Gastrocnemius medialis (tissue), 4 donors: ENCODE measurements at regions not wholly inside any gene's neighbourhood (a gene's known extent, or its start where the extent isn't known, plus 50 kb on each side); places are given as distances from the start of the nearest gene placed in this dataset.

ENCODE experiments used
- ATAC-seq, 2 donors: fragments of 150-250 bp; one replicate each; pipeline ENCODE4 v1.9.1; 2016
- DNase-seq, 2 donors: peaks; one replicate each; pipeline ENCODE4 v3.0.0-alpha.2; 2019
- H3K27ac ChIP-seq, 4 donors: fragments of 200-600 bp; sonication (generic); 1 replicate in 1 of 4; 2 replicates in 3 of 4; pipeline ENCODE4 v1.5.1; 2016 to 2018; ENCODE audit warnings: mild to moderate bottlenecking in 2 of 4, moderate library complexity in 1 of 4
- H3K27me3 ChIP-seq, 3 donors: fragments of 200-600 bp; sonication (generic) in 2 of 3; 1 replicate in 1 of 3; 2 replicates in 2 of 3; pipeline versions ENCODE4 v1.5.1 to v1.6.0; 2016 to 2019; ENCODE audit warnings: mild to moderate bottlenecking in 1 of 3, moderate library complexity in 1 of 3
- H3K36me3 ChIP-seq, 2 donors: fragments of 200-600 bp; sonication (generic) in 1 of 2; one replicate each; pipeline ENCODE4 v1.5.1; 2017 to 2018
- H3K4me1 ChIP-seq, 2 donors: fragments of 200-600 bp; sonication (generic) in 1 of 2; one replicate each; pipeline ENCODE4 v1.5.1; 2016 to 2017; ENCODE audit warnings: mild to moderate bottlenecking in 2 of 2
- H3K4me3 ChIP-seq, 4 donors: fragments of 200-600 bp; sonication (generic) in 3 of 4; 1 replicate in 1 of 4; 2 replicates in 3 of 4; pipeline ENCODE4 v1.5.1; 2016 to 2019; ENCODE audit warnings: mild to moderate bottlenecking in 2 of 4
- H3K9me3 ChIP-seq, 3 donors: fragments of 200-600 bp; sonication (generic) in 2 of 3; 1 replicate in 1 of 3; 2 replicates in 2 of 3; pipeline ENCODE4 v1.5.1; 2016 to 2019
- POLR2A ChIP-seq, 2 donors: fragments of 450-650 bp; IDR thresholded peaks; one replicate each; pipeline ENCODE4 v1.6.1; 2017; ENCODE audit warnings: antibody characterized with exemption in 2 of 2, mild to moderate bottlenecking in 2 of 2, moderate library complexity in 2 of 2
- in situ Hi-C, 4 donors: fragments of 200-750 bp; cut with MboI; loops; one replicate each; pipeline versions ENCODE4 v1.15.0 to v1.8.0; 2017; ENCODE audit warnings: low sequenced_read_pairs in 4 of 4
- intact Hi-C: fragments of 100-400 bp; cut with DNase I; formaldehyde crosslinking; loops from one replicate; pipeline ENCODE4 v1.15.1; 2023; ENCODE audit warnings: low total_unique reads
- TF ChIP-seq, protein P1 (sequence below), 5 experiments: fragments of 450-650 bp in 3 of 5; fragments of 200-600 bp in 2 of 5; sonication (generic) in 2 of 5; IDR thresholded peaks in 4 of 5; conservative IDR thresholded peaks in 1 of 5; 1 replicate in 4 of 5; 2 replicates in 1 of 5; pipeline ENCODE4 v1.5.1; 2016 to 2019; ENCODE audit warnings: antibody characterized with exemption in 5 of 5, mild to moderate bottlenecking in 3 of 5, moderate library complexity in 3 of 5

DNA sequence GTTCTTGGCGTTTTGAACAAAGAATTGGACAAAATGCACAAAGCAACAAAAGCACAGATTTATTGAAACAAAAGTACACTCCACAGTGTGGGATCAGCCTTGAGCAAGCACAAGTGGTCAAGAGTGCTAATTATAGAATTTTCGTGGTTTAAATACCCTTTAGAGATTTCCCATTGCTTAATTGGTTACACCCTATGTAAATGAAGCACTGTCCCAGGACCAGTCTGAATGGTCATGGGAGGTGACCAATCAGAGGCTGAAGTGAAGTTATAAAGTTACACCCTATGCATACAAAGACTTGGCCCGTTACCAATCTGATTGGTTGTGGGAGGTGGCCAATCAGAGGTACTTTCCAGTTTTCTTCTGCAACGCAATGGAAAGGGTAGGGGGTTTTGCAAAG, 223.6 kb downstream of the CENPF start:
- H3K4me1 ChIP-seq = no peaks in the 10 kb centered on the region
- DNase-seq (no peak), ATAC-seq (no peak)
- intact Hi-C loops (no loop called here), in situ Hi-C loops (no loop called here)
- H3K27ac ChIP-seq = no peak overlapping the region
- no peaks in the 10 kb centered on the region for H3K27me3 ChIP-seq
- no peak overlapping the region for H3K4me3 ChIP-seq
- no peak for TF ChIP-seq POLR2A (IDR thresholded peaks at IDR 0.05)
- TF ChIP-seq, protein P1, sequence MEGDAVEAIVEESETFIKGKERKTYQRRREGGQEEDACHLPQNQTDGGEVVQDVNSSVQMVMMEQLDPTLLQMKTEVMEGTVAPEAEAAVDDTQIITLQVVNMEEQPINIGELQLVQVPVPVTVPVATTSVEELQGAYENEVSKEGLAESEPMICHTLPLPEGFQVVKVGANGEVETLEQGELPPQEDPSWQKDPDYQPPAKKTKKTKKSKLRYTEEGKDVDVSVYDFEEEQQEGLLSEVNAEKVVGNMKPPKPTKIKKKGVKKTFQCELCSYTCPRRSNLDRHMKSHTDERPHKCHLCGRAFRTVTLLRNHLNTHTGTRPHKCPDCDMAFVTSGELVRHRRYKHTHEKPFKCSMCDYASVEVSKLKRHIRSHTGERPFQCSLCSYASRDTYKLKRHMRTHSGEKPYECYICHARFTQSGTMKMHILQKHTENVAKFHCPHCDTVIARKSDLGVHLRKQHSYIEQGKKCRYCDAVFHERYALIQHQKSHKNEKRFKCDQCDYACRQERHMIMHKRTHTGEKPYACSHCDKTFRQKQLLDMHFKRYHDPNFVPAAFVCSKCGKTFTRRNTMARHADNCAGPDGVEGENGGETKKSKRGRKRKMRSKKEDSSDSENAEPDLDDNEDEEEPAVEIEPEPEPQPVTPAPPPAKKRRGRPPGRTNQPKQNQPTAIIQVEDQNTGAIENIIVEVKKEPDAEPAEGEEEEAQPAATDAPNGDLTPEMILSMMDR (IDR thresholded peaks at IDR 0.05 in 4 of 5, conservative IDR thresholded peaks at IDR 0.05 in 1 of 5) = no peak
- no peaks in the 10 kb centered on the region for H3K9me3 ChIP-seq
- H3K36me3 ChIP-seq = no peaks in the 10 kb centered on the region

DNA sequence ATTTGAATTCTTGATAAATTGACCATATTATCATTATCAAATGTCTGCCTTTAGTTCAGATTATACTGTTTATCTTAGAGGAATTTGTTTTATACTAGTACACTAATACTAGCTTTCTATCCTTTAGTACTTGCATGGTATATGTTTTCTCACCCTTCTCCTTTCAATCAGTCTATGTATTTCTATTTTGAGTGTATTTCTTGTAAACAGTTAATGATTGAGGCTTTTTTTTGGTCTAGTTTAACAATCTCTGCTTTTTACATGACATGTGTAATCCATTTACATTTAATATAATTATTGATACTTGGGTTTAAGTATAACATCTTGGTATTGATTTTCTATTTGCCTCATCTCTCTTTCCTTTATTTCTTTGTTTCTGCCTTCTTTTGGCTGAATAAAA, 224.9 kb downstream of the CENPF start:
- intact Hi-C loops (no loop called here), in situ Hi-C loops (no loop called here)
- Histone ChIP-seq H3K4me1 (no peaks in the 10 kb centered on the region), H3K36me3 (no peaks in the 10 kb centered on the region), H3K9me3 (no peaks in the 10 kb centered on the region), H3K4me3 (no peak overlapping the region), H3K27me3 (no peaks in the 10 kb centered on the region), H3K27ac (no peak overlapping the region)
- ATAC-seq (no peak), DNase-seq (no peak)
- TF ChIP-seq, protein P1 (IDR thresholded peaks at IDR 0.05 in 4 of 5, conservative IDR thresholded peaks at IDR 0.05 in 1 of 5) = no peak
- TF ChIP-seq POLR2A (IDR thresholded peaks at IDR 0.05) = no peak

DNA sequence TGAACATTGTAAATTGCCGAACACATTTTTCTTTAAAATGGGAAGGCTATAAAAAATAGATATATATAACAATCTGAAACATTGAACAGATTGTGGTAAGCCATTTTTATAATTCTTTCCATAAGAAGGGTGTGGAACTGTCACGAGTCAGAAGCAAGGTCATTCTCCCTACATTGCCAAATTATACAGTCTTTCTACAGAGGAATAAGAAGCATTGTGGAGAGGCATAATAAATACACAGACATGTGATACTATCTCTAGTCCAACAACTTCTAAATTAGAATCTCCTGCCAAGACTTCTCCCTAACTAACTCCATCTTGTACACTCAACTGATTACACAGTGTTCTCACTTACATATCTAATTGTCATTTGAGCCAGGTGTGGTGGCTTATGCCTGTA, 227.9 kb downstream of the CENPF start:
- Histone ChIP-seq H3K9me3 (no peaks in the 10 kb centered on the region), H3K27ac (no peak overlapping the region), H3K4me3 (no peak overlapping the region), H3K27me3 (no peaks in the 10 kb centered on the region), H3K36me3 (no peaks in the 10 kb centered on the region), H3K4me1 (no peaks in the 10 kb centered on the region)
- in situ Hi-C loops (no loop called here), intact Hi-C loops (no loop called here)
- DNase-seq (no peak), ATAC-seq (no peak)
- TF ChIP-seq, protein P1 (IDR thresholded peaks at IDR 0.05 in 4 of 5, conservative IDR thresholded peaks at IDR 0.05 in 1 of 5) = no peak
- no peak for TF ChIP-seq POLR2A (IDR thresholded peaks at IDR 0.05)

DNA sequence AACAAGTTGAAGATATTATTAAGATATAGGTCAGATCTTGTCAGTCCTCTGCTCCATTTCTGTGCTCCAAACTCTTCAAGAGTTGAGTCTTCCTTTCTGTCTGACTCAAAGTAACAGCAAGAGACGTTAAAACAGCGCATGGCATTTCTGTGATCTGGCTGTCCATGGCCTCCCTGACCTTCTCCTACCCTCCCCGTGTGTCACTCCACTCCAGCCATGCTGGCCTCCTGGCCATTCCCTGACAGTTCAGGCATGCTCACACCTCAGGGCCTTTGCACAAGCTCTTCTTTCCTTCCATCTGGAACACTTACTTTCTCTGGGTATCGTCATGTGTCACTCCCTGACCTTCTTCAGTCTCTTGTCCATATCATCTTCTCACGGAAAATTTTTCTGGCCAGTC, 229.0 kb downstream of the CENPF start:
- H3K27ac ChIP-seq = no peak overlapping the region
- TF ChIP-seq, protein P1 (IDR thresholded peaks at IDR 0.05 in 4 of 5, conservative IDR thresholded peaks at IDR 0.05 in 1 of 5) = no peak
- TF ChIP-seq POLR2A (IDR thresholded peaks at IDR 0.05) = no peak
- DNase-seq = no peak
- H3K4me1 ChIP-seq = no peaks in the 10 kb centered on the region
- H3K4me3 ChIP-seq = no peak overlapping the region
- H3K36me3 ChIP-seq = no peaks in the 10 kb centered on the region
- intact Hi-C loops = no loop called here
- ATAC-seq = no peak
- no peaks in the 10 kb centered on the region for H3K9me3 ChIP-seq
- in situ Hi-C loops = no loop called here
- no peaks in the 10 kb centered on the region for H3K27me3 ChIP-seq

DNA sequence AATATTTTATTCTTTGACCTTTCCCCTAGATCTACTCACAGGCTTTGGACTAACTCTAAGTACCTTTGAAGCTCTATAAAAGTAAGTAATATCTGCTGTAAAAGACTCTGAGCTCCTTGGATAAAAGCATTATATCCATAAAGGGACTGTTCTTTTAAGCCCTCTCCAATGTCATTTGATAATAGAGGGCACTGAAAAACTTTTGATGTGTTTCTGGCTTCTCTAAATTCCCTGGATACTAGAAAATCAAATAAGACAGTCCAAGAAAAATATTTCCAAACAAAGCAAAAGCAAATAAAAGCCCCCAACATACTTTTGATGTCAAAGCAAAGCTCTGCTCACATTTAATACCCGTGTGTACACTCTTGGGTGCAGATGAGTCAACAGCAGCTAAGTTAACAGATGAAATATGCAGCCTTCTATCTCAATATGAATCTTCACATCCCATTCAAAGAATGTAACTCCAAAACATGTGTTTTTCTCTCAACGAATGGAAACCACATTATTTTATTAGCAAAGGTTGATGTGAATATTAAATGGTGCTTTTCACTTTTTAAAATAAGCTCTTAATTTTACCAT, 230.3 kb downstream of the CENPF start:
- DNase-seq (no peak), ATAC-seq (no peak)
- in situ Hi-C loops = no loop called here
- no peak overlapping the region for H3K27ac ChIP-seq
- H3K4me1 ChIP-seq = no peaks in the 10 kb centered on the region
- H3K4me3 ChIP-seq = no peak overlapping the region
- H3K36me3 ChIP-seq = no peaks in the 10 kb centered on the region
- no peaks in the 10 kb centered on the region for H3K27me3 ChIP-seq
- intact Hi-C loops = no loop called here
- no peak for TF ChIP-seq POLR2A (IDR thresholded peaks at IDR 0.05)
- TF ChIP-seq, protein P1 (IDR thresholded peaks at IDR 0.05 in 4 of 5, conservative IDR thresholded peaks at IDR 0.05 in 1 of 5) = no peak
- H3K9me3 ChIP-seq = no peaks in the 10 kb centered on the region
